ENCODE measurements at regions not wholly inside any gene's neighbourhood (a gene's known extent, or its start where the extent isn't known, plus 50 kb on each side); places are given as distances from the start of the nearest gene placed in this dataset.

GRCh38 chr17:15112846-15113617 is 152.1 kb downstream of the PMP22 start:
- no peak for TF ChIP-seq CTCF (IDR thresholded peaks at IDR 0.05)

GRCh38 chr17:15109608-15110007 is 155.5 kb downstream of the PMP22 start:
- no peak for TF ChIP-seq CTCF (IDR thresholded peaks at IDR 0.05)

GRCh38 chr17:15108992-15109391 is 156.1 kb downstream of the PMP22 start:
- TF ChIP-seq CTCF (IDR thresholded peaks at IDR 0.05): no peak

- no peak for TF ChIP-seq CTCF (IDR thresholded peaks at IDR 0.05)
Observed at GRCh38 chr17:15106540-15106939, 158.6 kb downstream of the PMP22 start.

- TF ChIP-seq CTCF (IDR thresholded peaks at IDR 0.05): no peak
Observed at GRCh38 chr17:15103785-15104184, 161.3 kb downstream of the PMP22 start.

GRCh38 chr17:15101175-15101574 is 164.0 kb downstream of the PMP22 start:
- TF ChIP-seq CTCF (IDR thresholded peaks at IDR 0.05): no peak

- no peak for TF ChIP-seq CTCF (IDR thresholded peaks at IDR 0.05)
Observed at GRCh38 chr17:15096511-15096910, 168.6 kb downstream of the PMP22 start.

GRCh38 chr17:15095935-15096334 is 169.2 kb downstream of the PMP22 start:
- TF ChIP-seq CTCF (IDR thresholded peaks at IDR 0.05): no peak
